Right lung (tissue), 2 donors: ENCODE measurements at regions not wholly inside any gene's neighbourhood (a gene's known extent, or its start where the extent isn't known, plus 50 kb on each side); places are given as distances from the start of the nearest gene placed in this dataset.
A peak's percentile ranks its signal among the peaks of the same experiment; 100 is the strongest.
"Not testable (repeated sequence)": the region's sequence is repeated elsewhere in the genome, so short reads cannot be mapped to it uniquely, and the experiment has no call there.

Source experiments
- DNase-seq, 2 donors: peaks; one replicate each; pipeline ENCODE4 v3.0.0-alpha.2; 2013

- DNase-seq = no peak
Observed at GRCh38 chr16:63527404-63527803, 1491.2 kb upstream of the CDH8 start.

GRCh38 chr16:63516394-63516793 is 1480.2 kb upstream of the CDH8 start:
- no peak for DNase-seq

DNA sequence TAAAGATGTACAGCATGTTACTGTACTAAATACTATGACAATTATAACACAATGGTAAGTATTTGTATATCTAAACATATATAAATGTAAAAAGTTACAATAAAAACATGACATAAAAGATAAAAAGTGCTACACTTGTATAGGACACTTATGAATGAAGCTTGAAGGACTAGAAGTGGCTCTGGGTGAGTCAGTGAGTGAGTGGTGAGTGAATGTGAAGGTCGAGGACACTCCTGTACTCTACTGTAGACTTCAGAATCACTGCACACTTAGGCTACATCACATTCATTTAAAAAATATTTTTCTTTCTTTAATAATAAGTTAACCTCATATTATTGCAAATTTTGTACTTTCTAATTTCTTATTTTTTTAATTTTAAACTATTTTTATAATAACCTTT is 1476.7 kb upstream of the CDH8 start:
- no peak for DNase-seq

DNA sequence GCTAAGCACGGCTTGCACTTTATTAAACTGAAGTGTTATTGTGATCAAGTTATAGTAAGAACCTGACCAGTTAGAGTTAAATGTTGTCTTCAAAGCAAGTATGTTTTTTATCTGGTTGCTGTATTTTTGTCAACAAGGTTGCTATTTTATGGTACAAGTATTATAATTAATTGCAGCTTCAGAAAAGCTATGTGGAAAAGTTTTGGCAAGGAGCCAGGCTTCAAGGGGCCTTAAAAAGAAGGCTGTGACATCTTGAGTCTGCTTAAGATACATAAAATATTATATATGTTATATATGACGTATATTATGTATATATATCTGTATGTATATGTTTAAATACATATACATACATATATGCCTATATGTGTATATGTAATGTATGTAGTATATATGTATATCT is 1461.2 kb upstream of the CDH8 start:
- no peak for DNase-seq

DNA sequence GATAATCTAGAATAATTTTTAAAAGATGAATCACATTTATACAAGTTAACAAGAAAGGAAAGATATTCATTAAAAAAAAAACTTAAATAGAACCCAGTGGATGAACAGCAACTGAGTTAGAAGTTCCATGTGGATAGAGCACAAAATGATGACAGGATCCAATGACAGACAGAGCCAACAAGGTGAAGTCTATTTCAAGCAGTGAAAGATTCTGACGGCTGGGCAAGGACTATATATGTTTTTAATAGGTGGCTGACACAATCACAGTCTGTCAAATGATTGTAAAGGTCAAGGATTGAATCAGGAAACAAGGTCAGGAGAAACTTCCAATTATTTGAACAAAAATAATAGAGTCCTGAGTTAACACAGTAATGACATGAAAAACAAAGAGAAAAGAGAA is 1460.0 kb upstream of the CDH8 start:
- DNase-seq = no peak

DNA sequence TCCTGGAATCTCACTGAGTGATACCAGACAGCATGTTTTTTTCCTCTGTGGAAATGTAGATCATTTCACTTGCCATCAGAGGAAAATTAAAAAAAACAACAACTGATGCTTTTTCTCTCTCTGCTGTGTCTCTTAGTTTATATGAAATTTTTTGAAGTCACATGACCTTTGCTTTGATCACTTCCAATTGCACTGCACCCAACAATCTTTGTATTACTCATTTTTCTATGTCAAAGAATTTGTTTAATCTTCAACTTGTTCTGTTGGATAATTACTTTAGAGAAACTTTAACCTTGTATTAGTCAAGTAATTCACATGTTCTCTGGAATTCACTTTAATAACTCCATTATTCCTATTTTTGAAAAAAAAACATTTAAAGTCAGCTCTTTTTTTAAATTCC is 1452.7 kb upstream of the CDH8 start:
- no peak for DNase-seq

- no peak for DNase-seq
Observed at GRCh38 chr16:63481060-63481459, 1444.8 kb upstream of the CDH8 start.

DNA sequence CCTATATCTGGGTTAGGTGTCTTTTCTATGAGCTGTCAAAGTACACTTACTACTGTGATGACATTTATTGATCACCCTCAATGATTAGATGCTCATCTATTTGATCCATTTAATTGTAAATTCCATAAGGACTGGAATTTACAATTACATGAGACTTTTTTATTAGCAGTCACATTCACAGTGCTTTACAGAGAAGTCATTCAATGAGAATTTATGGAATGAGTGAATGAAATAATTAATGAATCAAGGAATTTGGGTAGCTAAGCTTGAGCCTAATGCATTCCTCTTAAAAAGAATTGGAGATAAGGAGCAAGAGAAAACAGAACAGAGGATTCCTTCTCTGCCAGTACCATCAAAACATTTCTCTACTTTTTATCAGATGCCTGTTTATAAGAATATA is 1437.5 kb upstream of the CDH8 start:
- DNase-seq = no peak

DNA sequence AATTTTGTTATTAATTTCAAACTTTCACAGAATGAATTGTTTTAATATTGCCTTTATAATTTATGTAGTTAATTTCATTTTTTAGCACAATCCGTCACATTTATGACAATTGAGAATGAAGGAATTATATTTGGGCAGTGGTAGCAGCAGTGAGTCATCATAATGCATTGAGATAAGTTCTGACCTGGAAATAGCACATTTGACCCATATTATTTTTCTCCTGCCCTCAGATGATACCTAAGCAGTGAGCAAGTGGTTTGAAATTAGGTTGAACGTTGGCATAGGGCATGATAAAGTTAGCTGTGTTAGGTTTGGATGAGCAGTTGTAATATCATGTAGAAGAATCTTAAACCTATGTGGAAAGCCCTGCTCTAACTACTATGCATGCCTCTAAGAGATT is 1431.3 kb upstream of the CDH8 start:
- no peak for DNase-seq

- DNase-seq = no peak
Observed at GRCh38 chr16:63462316-63462715, 1426.1 kb upstream of the CDH8 start.

DNA sequence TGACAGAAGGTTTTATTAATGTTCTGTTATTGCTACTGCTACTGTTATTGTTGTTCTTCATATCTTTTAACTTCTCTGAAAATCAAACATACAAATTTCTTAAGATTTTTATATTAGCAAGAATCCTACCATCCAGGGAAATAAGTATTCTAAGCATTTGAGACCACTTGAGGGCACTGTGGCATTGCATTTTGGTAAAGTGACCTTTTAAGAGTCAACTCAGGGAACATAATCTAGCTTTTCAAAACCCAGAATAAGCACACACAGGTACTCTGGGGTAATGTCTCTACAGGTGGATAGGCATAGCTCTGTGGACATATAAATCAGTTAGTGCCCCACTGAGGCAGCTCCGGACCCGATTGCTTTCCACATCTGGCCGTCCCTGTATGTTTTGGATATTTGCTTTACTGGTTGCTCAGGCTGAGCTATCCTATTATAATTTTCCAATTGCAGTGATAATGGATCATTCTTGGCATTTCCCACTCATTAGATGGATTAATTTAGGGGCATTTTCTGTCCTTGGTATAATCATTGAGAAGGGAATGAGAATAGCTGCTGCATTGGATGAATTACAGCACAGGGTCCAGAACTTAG is 1425.1 kb upstream of the CDH8 start:
- DNase-seq = peak; percentile 35 to 50

GRCh38 chr16:63458846-63459245 is 1422.6 kb upstream of the CDH8 start:
- DNase-seq = no peak

- no peak for DNase-seq
Observed at GRCh38 chr16:63457869-63458268, 1421.6 kb upstream of the CDH8 start.

GRCh38 chr16:63453261-63453660 is 1417.0 kb upstream of the CDH8 start:
- DNase-seq = peak in 1 of 2 donors; percentile 6

- DNase-seq = no peak
Observed at GRCh38 chr16:63447121-63447520, 1410.9 kb upstream of the CDH8 start.

GRCh38 chr16:63442246-63442645 is 1406.0 kb upstream of the CDH8 start:
- no peak for DNase-seq

- DNase-seq = no peak
Observed at GRCh38 chr16:63426275-63426870, 1390.1 kb upstream of the CDH8 start.

DNA sequence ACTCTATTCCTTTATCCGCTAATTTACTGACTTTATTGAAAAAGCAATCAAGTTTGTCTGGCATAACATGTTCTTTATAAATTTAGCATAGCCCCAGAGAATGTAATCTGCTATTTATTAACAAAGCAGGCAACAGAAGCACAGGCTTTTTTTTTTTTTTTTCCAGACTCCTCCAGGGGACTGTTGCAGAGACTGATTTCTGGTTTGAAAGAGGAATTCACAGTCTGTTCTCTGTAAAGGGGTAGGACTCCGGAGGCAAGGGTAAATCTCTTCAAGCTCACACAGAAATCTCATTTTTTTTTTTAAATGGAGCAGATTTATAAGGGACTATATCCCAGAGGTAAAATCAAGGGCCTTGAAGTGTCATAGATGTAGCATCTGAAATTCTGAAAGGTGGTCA is 1386.5 kb upstream of the CDH8 start:
- DNase-seq = no peak

DNA sequence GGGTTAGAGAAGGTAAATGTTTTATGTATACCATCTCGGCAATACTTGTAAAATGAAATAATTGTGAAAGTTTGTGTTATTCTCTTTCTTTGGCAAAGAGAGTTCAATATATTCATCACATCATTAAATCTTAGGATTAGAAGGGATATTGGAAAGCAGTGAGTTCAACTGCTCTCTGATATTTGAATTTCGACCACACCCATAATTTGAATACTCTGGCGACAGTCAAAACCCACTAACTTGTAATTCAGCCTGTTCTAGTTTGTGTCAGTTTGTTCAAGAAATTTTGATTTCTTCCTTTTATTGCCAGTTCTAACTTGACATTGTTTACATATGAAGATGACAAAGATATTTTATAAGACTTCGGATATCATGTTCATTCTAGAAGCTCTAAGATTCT is 1380.5 kb upstream of the CDH8 start:
- DNase-seq = no peak

DNA sequence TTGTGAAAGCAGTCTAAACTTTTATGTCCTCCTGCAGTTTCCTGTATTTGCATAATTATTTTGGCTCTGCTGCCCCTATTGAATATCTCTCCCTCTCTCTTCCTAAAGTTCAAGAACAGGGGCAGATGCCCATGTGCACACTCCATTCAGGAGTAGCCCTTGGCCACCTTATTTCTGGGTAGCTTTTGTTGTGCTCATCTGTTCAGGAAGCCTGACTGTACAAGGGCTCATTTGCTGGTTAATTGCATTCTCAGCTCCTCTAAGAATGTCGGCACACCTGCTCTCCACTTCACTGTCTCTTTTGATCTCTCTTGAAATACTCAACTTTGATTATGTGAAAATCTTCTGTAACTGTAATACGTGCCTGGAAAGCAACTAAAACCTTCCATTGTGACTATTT is 1378.8 kb upstream of the CDH8 start:
- DNase-seq = no peak

GRCh38 chr16:63410594-63410993 is 1374.4 kb upstream of the CDH8 start:
- DNase-seq = no peak

- DNase-seq = no peak
Observed at GRCh38 chr16:63403792-63404191, 1367.6 kb upstream of the CDH8 start.

- not testable (repeated sequence) for DNase-seq
Observed at GRCh38 chr16:63388277-63388676, 1352.0 kb upstream of the CDH8 start.

- DNase-seq = no peak
Observed at GRCh38 chr16:63385714-63386432, 1349.6 kb upstream of the CDH8 start.
